AG20443 (cell line): ENCODE measurements at regions not wholly inside any gene's neighbourhood (a gene's known extent, or its start where the extent isn't known, plus 50 kb on each side); places are given as distances from the start of the nearest gene placed in this dataset.

Experiments used
- DNase-seq: peaks from one replicate; pipeline ENCODE4 v3.0.0; 2012; ENCODE audit warnings: low spot score, mixed read lengths

GRCh38 chr9:78493166-78493742 is 196.3 kb downstream of the PSAT1 start:
- DNase-seq, result no peak

GRCh38 chr9:78502566-78502965 is 205.6 kb downstream of the PSAT1 start:
- no peak for DNase-seq

GRCh38 chr9:78505546-78505945 is 208.6 kb downstream of the PSAT1 start:
- no peak for DNase-seq

- DNase-seq, result no peak
Observed at GRCh38 chr9:78507037-78507436, 210.1 kb downstream of the PSAT1 start.

GRCh38 chr9:78510035-78510434 is 213.1 kb downstream of the PSAT1 start:
- DNase-seq, result no peak

GRCh38 chr9:78515108-78515507 is 218.2 kb downstream of the PSAT1 start:
- no peak for DNase-seq

- DNase-seq, result no peak
Observed at GRCh38 chr9:78519786-78520185, 222.9 kb downstream of the PSAT1 start.

- DNase-seq, result no peak
Observed at GRCh38 chr9:78521680-78522079, 224.8 kb downstream of the PSAT1 start.

GRCh38 chr9:78525986-78526560 is 229.1 kb downstream of the PSAT1 start:
- no peak for DNase-seq

GRCh38 chr9:78533500-78533899 is 236.6 kb downstream of the PSAT1 start:
- no peak for DNase-seq

GRCh38 chr9:78539188-78539587 is 242.3 kb downstream of the PSAT1 start:
- DNase-seq, result no peak

- DNase-seq, result peak; percentile 82
Observed at GRCh38 chr9:78539904-78540303, 243.0 kb downstream of the PSAT1 start.

- DNase-seq, result no peak
Observed at GRCh38 chr9:78541868-78542443, 245.0 kb downstream of the PSAT1 start.

GRCh38 chr9:78542491-78543181 is 245.7 kb downstream of the PSAT1 start:
- DNase-seq, result no peak

- no peak for DNase-seq
Observed at GRCh38 chr9:78543353-78543752, 246.4 kb downstream of the PSAT1 start.

- no peak for DNase-seq
Observed at GRCh38 chr9:78544230-78544629, 247.3 kb downstream of the PSAT1 start.

GRCh38 chr9:78547831-78548230 is 250.9 kb downstream of the PSAT1 start:
- no peak for DNase-seq

- no peak for DNase-seq
Observed at GRCh38 chr9:78548670-78549069, 251.7 kb downstream of the PSAT1 start.

GRCh38 chr9:78549711-78550110 is 252.8 kb downstream of the PSAT1 start:
- peak; percentile 50 for DNase-seq

- DNase-seq, result no peak
Observed at GRCh38 chr9:78552802-78553201, 255.9 kb downstream of the PSAT1 start.

- DNase-seq, result no peak
Observed at GRCh38 chr9:78557540-78557939, 260.6 kb downstream of the PSAT1 start.

- no peak for DNase-seq
Observed at GRCh38 chr9:78559449-78559885, 262.5 kb downstream of the PSAT1 start.

GRCh38 chr9:78562021-78562420 is 265.1 kb downstream of the PSAT1 start:
- DNase-seq, result no peak
